PC-3 (cell line): ENCODE measurements at regions not wholly inside any gene's neighbourhood (a gene's known extent, or its start where the extent isn't known, plus 50 kb on each side); places are given as distances from the start of the nearest gene placed in this dataset.

Source experiments
- ATAC-seq: fragments of 200-7000 bp; cut with Tn5 transposase; 2 replicates; pipeline ENCODE4 v1.9.1; 2020; ENCODE audit warnings: mild to moderate bottlenecking, moderate library complexity
- BruUV-seq: library from RNA; stranded (reverse); fragments of 400-500 nt; replicated peaks from 2 replicates; lab custom pipeline; 2021; lab: Mats Ljungman, UMichigan
- CTCF ChIA-PET: fragments of 300-600 bp; sonication (Branson Sonifier 250); formaldehyde crosslinking; loops from one replicate; lab custom pipeline; 2022; ENCODE audit warnings: antibody characterized with exemption; lab: Charles Lee
- POLR2A ChIA-PET: fragments of 300-600 bp; sonication (Branson Sonifier 250); formaldehyde crosslinking; loops from one replicate; lab custom pipeline; 2022; ENCODE audit warnings: antibody characterized with exemption; ENCODE audit not compliant: unreplicated experiment; lab: Charles Lee
- DNase-seq: peaks from one replicate; pipeline ENCODE4 v3.0.0-alpha.2; 2015
- H2AFZ ChIP-seq: fragments of 300-600 bp; sonication (generic); 2 replicates; pipeline ENCODE4 v1.6.0; 2016; ENCODE audit warnings: antibody characterized with exemption, low read length
- H3F3A ChIP-seq: fragments of 300-600 bp; sonication (generic); one replicate; pipeline ENCODE4 v1.6.0; 2017; ENCODE audit warnings: antibody characterized with exemption, low read length, control low read depth, mild to moderate bottlenecking; ENCODE audit not compliant: unreplicated experiment
- H3K27ac ChIP-seq: fragments of 300-600 bp; sonication (generic); 2 replicates; pipeline ENCODE4 v1.5.1; 2016; ENCODE audit warnings: mild to moderate bottlenecking, low read length
- H3K27me3 ChIP-seq: fragments of 300-600 bp; sonication (generic); 2 replicates; pipeline ENCODE4 v1.6.1; 2016; ENCODE audit warnings: low read length, mixed read lengths
- H3K36me3 ChIP-seq: fragments of 300-600 bp; sonication (generic); 2 replicates; pipeline ENCODE4 v1.6.1; 2016; ENCODE audit warnings: low read depth, mixed run types, low read length, mixed read lengths
- H3K4me1 ChIP-seq: fragments of 300-600 bp; sonication (generic); 2 replicates; pipeline ENCODE4 v1.5.1; 2016; ENCODE audit warnings: low read length; ENCODE audit not compliant: insufficient read depth
- H3K4me2 ChIP-seq: fragments of 300-600 bp; sonication (generic); 2 replicates; pipeline ENCODE4 v1.6.0; 2016; ENCODE audit warnings: low read length
- H3K4me3 ChIP-seq: fragments of 300-600 bp; sonication (generic); 2 replicates; pipeline ENCODE4 v1.5.1; 2016; ENCODE audit warnings: mild to moderate bottlenecking, low read length, mixed read lengths
- H3K79me2 ChIP-seq: fragments of 300-600 bp; sonication (generic); 2 replicates; pipeline ENCODE4 v1.6.1; 2017; ENCODE audit warnings: low read length, mixed read lengths
- H3K9ac ChIP-seq: fragments of 300-600 bp; sonication (generic); 2 replicates; pipeline ENCODE4 v1.6.0; 2016; ENCODE audit warnings: mild to moderate bottlenecking, low read length
- H3K9me2 ChIP-seq: fragments of 300-600 bp; sonication (generic); replicated peaks from 2 replicates; pipeline ENCODE4 v1.6.1; 2016; ENCODE audit warnings: mixed run types, low read length, mixed read lengths
- H3K9me3 ChIP-seq: fragments of 300-600 bp; sonication (generic); 2 replicates; pipeline ENCODE4 v1.6.1; 2016; ENCODE audit warnings: low read length, mixed read lengths
- H4K20me1 ChIP-seq: fragments of 300-600 bp; sonication (generic); 2 replicates; pipeline ENCODE4 v1.6.1; 2016; ENCODE audit warnings: low read length, mixed read lengths
- CTCF ChIP-seq: fragments of 300-600 bp; sonication (generic); conservative IDR thresholded peaks from 2 replicates; pipeline ENCODE4 v1.5.1; 2017; ENCODE audit warnings: antibody characterized with exemption, low read depth, mild to moderate bottlenecking, low read length
- EZH2 ChIP-seq: fragments of 300-600 bp; sonication (generic); IDR thresholded peaks from one replicate; pipeline ENCODE4 v1.6.1; 2017; ENCODE audit warnings: antibody characterized with exemption, mild to moderate bottlenecking, low read length; ENCODE audit not compliant: unreplicated experiment
- EZH2phosphoT487 ChIP-seq: fragments of 300-600 bp; sonication (generic); IDR thresholded peaks from 2 replicates; pipeline ENCODE4 v1.6.1; 2018; ENCODE audit warnings: mild to moderate bottlenecking, antibody characterized with exemption, low read length, borderline replicate concordance
- intact Hi-C: fragments of 100-400 bp; cut with micrococcal nuclease; formaldehyde crosslinking; loops from 2 replicates; pipeline ENCODE4 v1.9.0; 2023

- POLR2A ChIA-PET = no interaction called here
- H3K4me3 ChIP-seq = no peak overlapping the region
- no peaks in the 10 kb centered on the region for H3F3A ChIP-seq
- no peaks in the 10 kb centered on the region for H4K20me1 ChIP-seq
- no peak overlapping the region for H3K9ac ChIP-seq
- H3K79me2 ChIP-seq = no peaks in the 10 kb centered on the region
- H3K36me3 ChIP-seq = no peaks in the 10 kb centered on the region
- H3K9me3 ChIP-seq = no peaks in the 10 kb centered on the region
- H3K4me1 ChIP-seq = no peaks in the 10 kb centered on the region
- H2AFZ ChIP-seq = no peak overlapping the region
- ATAC-seq (no peak), DNase-seq (no peak)
- CTCF ChIA-PET = no interaction called here
- intact Hi-C loops = no loop called here
- H3K27ac ChIP-seq = no peak overlapping the region
- H3K27me3 ChIP-seq = peaks cover 31% of the 10 kb centered on the region
- TF ChIP-seq EZH2phosphoT487 (no peak), EZH2 (no peak), CTCF (no peak)
- BruUV-seq = no TSS peak
- no peaks in the 10 kb centered on the region for H3K9me2 ChIP-seq
- H3K4me2 ChIP-seq = no peak overlapping the region
Measured at GRCh38 chr10:120962756-120963593, 111.8 kb downstream of the WDR11 start.

- Histone ChIP-seq H2AFZ (no peak overlapping the region), H3K4me2 (no peak overlapping the region), H3K36me3 (no peaks in the 10 kb centered on the region), H3K27me3 (peaks cover 37% of the 10 kb centered on the region), H3K4me1 (no peaks in the 10 kb centered on the region), H3K9me2 (no peaks in the 10 kb centered on the region), H3K4me3 (no peak overlapping the region), H3K9me3 (no peaks in the 10 kb centered on the region), H3K9ac (no peak overlapping the region), H3F3A (no peaks in the 10 kb centered on the region), H3K79me2 (no peaks in the 10 kb centered on the region), H3K27ac (no peak overlapping the region), H4K20me1 (no peaks in the 10 kb centered on the region)
- ATAC-seq (no peak), DNase-seq (no peak)
- ChIA-PET POLR2A (interaction anchor here (0.5 kb wide), 1 partner anchor 91 kb away, joined by 4 read pairs; no protein-coding TSS in a partner anchor), CTCF (no interaction called here)
- no TSS peak for BruUV-seq
- TF ChIP-seq EZH2phosphoT487 = no peak
- no peak for TF ChIP-seq EZH2
- TF ChIP-seq CTCF = no peak
- intact Hi-C loops = no loop called here
Measured at GRCh38 chr10:120963594-120964220, 112.5 kb downstream of the WDR11 start.

GRCh38 chr10:120966657-120967045 is 115.5 kb downstream of the WDR11 start:
- H3K9me2 ChIP-seq = no peaks in the 10 kb centered on the region
- no peaks in the 10 kb centered on the region for H4K20me1 ChIP-seq
- TF ChIP-seq EZH2phosphoT487 (no peak), EZH2 (no peak), CTCF (no peak)
- no peak overlapping the region for H3K27ac ChIP-seq
- ChIA-PET POLR2A (no interaction called here), CTCF (no interaction called here)
- no peak overlapping the region for H3K9ac ChIP-seq
- peaks cover 43% of the 10 kb centered on the region for H3K27me3 ChIP-seq
- H3F3A ChIP-seq = no peaks in the 10 kb centered on the region
- H3K36me3 ChIP-seq = no peaks in the 10 kb centered on the region
- H3K79me2 ChIP-seq = no peaks in the 10 kb centered on the region
- no peak overlapping the region for H3K4me2 ChIP-seq
- intact Hi-C loops = no loop called here
- ATAC-seq (no peak), DNase-seq (no peak)
- H3K4me3 ChIP-seq = no peak overlapping the region
- no peak overlapping the region for H2AFZ ChIP-seq
- BruUV-seq = no TSS peak
- H3K4me1 ChIP-seq = no peaks in the 10 kb centered on the region
- H3K9me3 ChIP-seq = no peaks in the 10 kb centered on the region
